H1 (cell line): ENCODE measurements at regions not wholly inside any gene's neighbourhood (a gene's known extent, or its start where the extent isn't known, plus 50 kb on each side); places are given as distances from the start of the nearest gene placed in this dataset.

Experiments used
- CTCF ChIA-PET: fragments of 300-600 bp; sonication (Branson Sonifier 250); formaldehyde crosslinking; loops from one replicate; lab custom pipeline; 2021; ENCODE audit not compliant: partially characterized antibody; lab: Charles Lee
- POLR2A ChIA-PET: fragments of 300-600 bp; sonication (Branson Sonifier 250); formaldehyde crosslinking; loops from one replicate; lab custom pipeline; 2021; ENCODE audit warnings: inconsistent platforms; ENCODE audit not compliant: partially characterized antibody; lab: Charles Lee
- DNase-seq, 2 experiments: peaks; one replicate each; pipeline versions ENCODE4 v3.0.0 to v3.0.0-alpha.2; 2010 to 2022; ENCODE audit warnings: low spot score in 2 of 2, low read depth in 1 of 2, mixed read lengths in 1 of 2
- FAIRE-seq: peaks from 2 replicates; lab custom pipeline; 2011; peaks lifted over from hg19 to GRCh38; lab: Jason Lieb, UNC
- H2AFZ ChIP-seq: 2 replicates; pipeline ENCODE4 v1.8.1; 2012; ENCODE audit warnings: low read length, inconsistent platforms
- H2AK5ac ChIP-seq: 2 replicates; pipeline ENCODE4 v1.6.1; 2013; ENCODE audit warnings: low read depth, low read length
- H2BK120ac ChIP-seq: replicated peaks from 2 replicates; pipeline ENCODE3; 2013; ENCODE audit warnings: low read depth, low read length, inconsistent platforms
- H2BK12ac ChIP-seq: 2 replicates; pipeline ENCODE4 v1.6.1; 2013; ENCODE audit warnings: low read depth, low read length
- H2BK15ac ChIP-seq: 2 replicates; pipeline ENCODE4 v1.6.1; 2013; ENCODE audit warnings: low read length
- H2BK20ac ChIP-seq: 2 replicates; pipeline ENCODE4 v1.6.1; 2013; ENCODE audit warnings: low read length
- H2BK5ac ChIP-seq: 2 replicates; pipeline ENCODE4 v1.6.1; 2013; ENCODE audit warnings: low read depth, low read length
- H3K14ac ChIP-seq: 2 replicates; pipeline ENCODE4 v1.6.1; 2013; ENCODE audit warnings: inconsistent platforms; ENCODE audit not compliant: insufficient read length
- H3K18ac ChIP-seq: 2 replicates; pipeline ENCODE4 v1.6.1; 2013; ENCODE audit warnings: low read length; ENCODE audit errors: extremely low read depth
- H3K23ac ChIP-seq: 2 replicates; pipeline ENCODE4 v1.6.1; 2013; ENCODE audit warnings: inconsistent platforms; ENCODE audit not compliant: insufficient read length
- H3K23me2 ChIP-seq: 2 replicates; pipeline ENCODE4 v1.6.1; 2013; ENCODE audit warnings: low read depth, low read length
- H3K27ac ChIP-seq: 2 replicates; pipeline ENCODE4 v1.6.1; 2011; ENCODE audit warnings: low read depth, low read length, inconsistent platforms
- H3K27me3 ChIP-seq, 4 experiments: replicated peaks in 1 of 4; 1 replicate in 1 of 4; 2 replicates in 3 of 4; pipeline versions ENCODE4 v1.6.1 to v1.8.1; 2011 to 2013; ENCODE audit warnings: low read length in 3 of 4, mild to moderate bottlenecking in 3 of 4, inconsistent platforms in 2 of 4, mixed read lengths in 2 of 4, moderate library complexity in 1 of 4; ENCODE audit not compliant: control insufficient read depth in 3 of 4, insufficient read depth in 3 of 4; ENCODE audit errors: extremely low read depth in 1 of 4
- H3K36me3 ChIP-seq, 4 experiments: 2 replicates each; pipeline versions ENCODE4 v1.6.1 to v1.8.1; 2011 to 2013; ENCODE audit warnings: mild to moderate bottlenecking in 4 of 4, low read length in 3 of 4, moderate library complexity in 2 of 4, control low read depth in 1 of 4, inconsistent platforms in 1 of 4; ENCODE audit not compliant: insufficient read depth in 4 of 4, control insufficient read depth in 2 of 4
- H3K4ac ChIP-seq: replicated peaks from 2 replicates; pipeline ENCODE3; 2013; ENCODE audit warnings: low read length, low read depth, mixed read lengths, inconsistent platforms; ENCODE audit not compliant: insufficient read length
- H3K4me1 ChIP-seq, 4 experiments: replicated peaks in 1 of 4; 1 replicate in 1 of 4; 2 replicates in 3 of 4; pipeline versions ENCODE4 v1.6.1 to v1.8.1; 2011 to 2013; ENCODE audit warnings: low read length in 3 of 4, inconsistent platforms in 2 of 4, mixed read lengths in 1 of 4; ENCODE audit not compliant: insufficient read depth in 4 of 4, control insufficient read depth in 3 of 4
- H3K4me2 ChIP-seq, 2 experiments: 2 replicates each; pipeline versions ENCODE4 v1.6.1 to v1.8.1; 2011 to 2013; ENCODE audit warnings: low read depth in 2 of 2, low read length in 2 of 2, control low read depth in 1 of 2, inconsistent platforms in 1 of 2, mild to moderate bottlenecking in 1 of 2; ENCODE audit not compliant: insufficient read depth in 1 of 2
- H3K4me3 ChIP-seq, 4 experiments: fragments of 200-600, 300-600 bp in 1 of 4; sonication (generic), shearing (Covaris generic), sonication (Bioruptor Twin) in 1 of 4; 2 replicates each; pipeline versions ENCODE4 v1.5.1 to v1.8.1; 2011 to 2016; ENCODE audit warnings: low read length in 4 of 4, low read depth in 3 of 4, control low read depth in 2 of 4, inconsistent platforms in 2 of 4, mild to moderate bottlenecking in 2 of 4, mixed read lengths in 1 of 4, moderate library complexity in 1 of 4; ENCODE audit not compliant: insufficient read depth in 2 of 4; ENCODE audit errors: extremely low read depth in 1 of 4
- H3K56ac ChIP-seq: replicated peaks from 2 replicates; pipeline ENCODE3; 2013; ENCODE audit warnings: low read depth, mild to moderate bottlenecking, mixed read lengths, low read length, inconsistent platforms; ENCODE audit not compliant: insufficient read length
- H3K79me1 ChIP-seq: 2 replicates; pipeline ENCODE4 v1.6.1; 2013; ENCODE audit warnings: low read depth, low read length, control low read depth
- H3K79me2 ChIP-seq, 2 experiments: 2 replicates each; pipeline versions ENCODE4 v1.6.1 to v1.8.1; 2012 to 2013; ENCODE audit warnings: low read length in 2 of 2, mild to moderate bottlenecking in 2 of 2, inconsistent platforms in 1 of 2; ENCODE audit not compliant: insufficient read depth in 2 of 2, control insufficient read depth in 1 of 2
- H3K9ac ChIP-seq, 4 experiments: replicated peaks in 1 of 4; 1 replicate in 1 of 4; 2 replicates in 3 of 4; pipeline versions ENCODE4 v1.6.1 to v1.8.1; 2011 to 2013; ENCODE audit warnings: low read depth in 3 of 4, low read length in 3 of 4, control low read depth in 2 of 4, mild to moderate bottlenecking in 2 of 4, moderate library complexity in 2 of 4, inconsistent platforms in 1 of 4; ENCODE audit errors: extremely low read depth in 1 of 4
- H3K9me3 ChIP-seq, 2 experiments: 2 replicates each; pipeline versions ENCODE4 v1.6.1 to v1.8.1; 2012 to 2013; ENCODE audit warnings: mild to moderate bottlenecking in 2 of 2, moderate library complexity in 2 of 2, control low read depth in 1 of 2, inconsistent platforms in 1 of 2, low read depth in 1 of 2, low read length in 1 of 2, mixed read lengths in 1 of 2; ENCODE audit not compliant: insufficient read depth in 2 of 2
- H4K20me1 ChIP-seq, 2 experiments: replicated peaks in 1 of 2; 2 replicates each; pipeline versions ENCODE3 to v1.8.1; 2011 to 2013; ENCODE audit warnings: inconsistent platforms in 2 of 2, low read length in 2 of 2, mild to moderate bottlenecking in 1 of 2; ENCODE audit not compliant: insufficient read depth in 2 of 2, control insufficient read depth in 1 of 2
- H4K5ac ChIP-seq: 2 replicates; pipeline ENCODE4 v1.6.1; 2013; ENCODE audit warnings: low read length, low read depth, mixed read lengths, inconsistent platforms; ENCODE audit not compliant: insufficient read length
- H4K8ac ChIP-seq: 2 replicates; pipeline ENCODE4 v1.8.0; 2013; ENCODE audit warnings: mild to moderate bottlenecking, moderate library complexity, low read length, inconsistent platforms; ENCODE audit not compliant: insufficient read depth; ENCODE audit errors: extremely low read depth
- H4K91ac ChIP-seq: replicated peaks from 2 replicates; pipeline ENCODE3; 2013; ENCODE audit warnings: low read length, mixed read lengths, inconsistent platforms; ENCODE audit not compliant: insufficient read length
- CBX5 ChIP-seq: fragments of 300-800, 300-1000 bp; sonication (generic); IDR thresholded peaks from 2 replicates; pipeline ENCODE4 v1.7.1; 2016; ENCODE audit warnings: antibody characterized with exemption, low read length, low read depth
- CHD1 ChIP-seq: IDR thresholded peaks from 2 replicates; pipeline ENCODE4 v1.6.1; 2012; ENCODE audit warnings: low read depth, low read length, improper control_type of control experiment
- GABPA ChIP-seq: IDR thresholded peaks from 2 replicates; pipeline ENCODE4 v1.6.1; 2011; ENCODE audit warnings: mild to moderate bottlenecking, low read length, moderate library complexity, borderline replicate concordance; ENCODE audit not compliant: insufficient read depth
- HDAC6 ChIP-seq: IDR thresholded peaks from one replicate; pipeline ENCODE4 v1.7.1; 2012; ENCODE audit warnings: low read depth, mild to moderate bottlenecking, inconsistent platforms, low read length, moderate library complexity
- RXRA ChIP-seq: IDR thresholded peaks from 2 replicates; pipeline ENCODE4 v1.6.1; 2011; ENCODE audit warnings: low read depth, mild to moderate bottlenecking, low read length, moderate library complexity; ENCODE audit not compliant: insufficient read depth
- WGBS, 2 experiments: shearing (Covaris generic) in 1 of 2; methylation state at CpG; one replicate each; pipeline versions ENCODE4 v1.1.6 to v1.1.7; 2013 to 2015; ENCODE audit warnings: low lambda C conversion rate in 2 of 2, mixed read lengths in 2 of 2, inconsistent platforms in 1 of 2, low coverage in 1 of 2, missing lambda C conversion rate in 1 of 2; ENCODE audit not compliant: insufficient replicate concordance in 2 of 2, insufficient coverage in 1 of 2, insufficient read length in 1 of 2; ENCODE audit errors: extremely low coverage in 1 of 2, missing lambda C conversion rate in 1 of 2; 5-methylcytosine and 5-hydroxymethylcytosine counted together

DNA sequence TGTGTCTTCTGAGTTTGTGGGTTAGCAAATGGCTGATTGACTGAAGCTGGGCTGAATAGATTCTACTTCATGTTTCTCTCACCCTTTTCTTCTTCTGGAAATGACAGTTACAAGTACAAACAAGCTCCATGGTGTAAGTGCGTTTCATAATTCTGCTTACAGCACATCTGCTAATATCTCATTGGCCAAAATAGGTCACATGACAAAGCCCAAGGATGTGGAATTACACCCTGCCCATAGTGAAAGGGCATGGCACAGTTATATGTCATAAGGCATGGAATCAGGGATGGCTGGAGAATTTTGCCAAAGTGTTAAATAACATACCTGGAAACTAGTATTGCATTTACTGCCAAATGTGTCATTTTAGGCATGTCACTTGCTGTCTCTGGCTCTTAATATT is 327.2 kb downstream of the NKX6-1 start:
- no peak for FAIRE-seq
- Histone ChIP-seq H3K14ac (no peak overlapping the region), H2AK5ac (no peak overlapping the region), H4K5ac (no peak overlapping the region), H3K56ac (no peak overlapping the region), H2AFZ (no peak overlapping the region), H3K23ac (no peak overlapping the region), H2BK15ac (no peak overlapping the region), H2BK12ac (no peak overlapping the region), H3K27ac (no peak overlapping the region), H3K36me3 (no peaks in the 10 kb centered on the region), H2BK120ac (no peak overlapping the region), H3K9me3 (no peaks in the 10 kb centered on the region), H3K79me1 (no peaks in the 10 kb centered on the region), H4K8ac (no peak overlapping the region), H2BK20ac (no peak overlapping the region), H3K79me2 (no peaks in the 10 kb centered on the region), H2BK5ac (no peak overlapping the region)
- WGBS, 2 experiments = 86% methylated on average over 1 of the region's 1 CpG; no CpG with 5 or more reads in 1 of the 2 experiments
- CTCF ChIA-PET = interaction anchor here (0.7 to 1.6 kb wide), 4 partner anchors 12 to 181 kb away, joined by 3 to 6 read pairs (median 4); no protein-coding TSS in a partner anchor
- TF ChIP-seq RXRA = no peak
- no peak for TF ChIP-seq HDAC6
- no peak for TF ChIP-seq GABPA
- no peak for TF ChIP-seq CBX5
- no peak for TF ChIP-seq CHD1
- TF ChIP-seq, all 59 proteins: peak for 0
- Histone ChIP-seq H3K4me1 (no peaks in the 10 kb centered on the region), H3K9ac (no peak overlapping the region), H3K4ac (no peak overlapping the region), H3K4me3 (no peak overlapping the region), H3K18ac (no peak overlapping the region), H4K91ac (no peak overlapping the region), H4K20me1 (no peaks in the 10 kb centered on the region), H3K23me2 (no peaks in the 10 kb centered on the region), H3K27me3 (no peaks in the 10 kb centered on the region), H3K4me2 (no peak overlapping the region)
- POLR2A ChIA-PET = no interaction called here
- DNase-seq = no peak
